ENCODE measurements at regions not wholly inside any gene's neighbourhood (a gene's known extent, or its start where the extent isn't known, plus 50 kb on each side); places are given as distances from the start of the nearest gene placed in this dataset.

GRCh38 chr13:105921711-105922110 lies 613.8 kb downstream of the EFNB2 start:
- TF ChIP-seq, protein P1, sequence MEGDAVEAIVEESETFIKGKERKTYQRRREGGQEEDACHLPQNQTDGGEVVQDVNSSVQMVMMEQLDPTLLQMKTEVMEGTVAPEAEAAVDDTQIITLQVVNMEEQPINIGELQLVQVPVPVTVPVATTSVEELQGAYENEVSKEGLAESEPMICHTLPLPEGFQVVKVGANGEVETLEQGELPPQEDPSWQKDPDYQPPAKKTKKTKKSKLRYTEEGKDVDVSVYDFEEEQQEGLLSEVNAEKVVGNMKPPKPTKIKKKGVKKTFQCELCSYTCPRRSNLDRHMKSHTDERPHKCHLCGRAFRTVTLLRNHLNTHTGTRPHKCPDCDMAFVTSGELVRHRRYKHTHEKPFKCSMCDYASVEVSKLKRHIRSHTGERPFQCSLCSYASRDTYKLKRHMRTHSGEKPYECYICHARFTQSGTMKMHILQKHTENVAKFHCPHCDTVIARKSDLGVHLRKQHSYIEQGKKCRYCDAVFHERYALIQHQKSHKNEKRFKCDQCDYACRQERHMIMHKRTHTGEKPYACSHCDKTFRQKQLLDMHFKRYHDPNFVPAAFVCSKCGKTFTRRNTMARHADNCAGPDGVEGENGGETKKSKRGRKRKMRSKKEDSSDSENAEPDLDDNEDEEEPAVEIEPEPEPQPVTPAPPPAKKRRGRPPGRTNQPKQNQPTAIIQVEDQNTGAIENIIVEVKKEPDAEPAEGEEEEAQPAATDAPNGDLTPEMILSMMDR (conservative IDR thresholded peaks at IDR 0.05; ENCODE audit: low read depth in 2 of 2) = no peak
- no peak for TF ChIP-seq EZH2 (IDR thresholded peaks at IDR 0.05; ENCODE audit: low read depth, unreplicated experiment)
- TF ChIP-seq NANOG (IDR thresholded peaks at IDR 0.05; ENCODE audit: borderline replicate concordance) = no peak
- TF ChIP-seq, protein P2, sequence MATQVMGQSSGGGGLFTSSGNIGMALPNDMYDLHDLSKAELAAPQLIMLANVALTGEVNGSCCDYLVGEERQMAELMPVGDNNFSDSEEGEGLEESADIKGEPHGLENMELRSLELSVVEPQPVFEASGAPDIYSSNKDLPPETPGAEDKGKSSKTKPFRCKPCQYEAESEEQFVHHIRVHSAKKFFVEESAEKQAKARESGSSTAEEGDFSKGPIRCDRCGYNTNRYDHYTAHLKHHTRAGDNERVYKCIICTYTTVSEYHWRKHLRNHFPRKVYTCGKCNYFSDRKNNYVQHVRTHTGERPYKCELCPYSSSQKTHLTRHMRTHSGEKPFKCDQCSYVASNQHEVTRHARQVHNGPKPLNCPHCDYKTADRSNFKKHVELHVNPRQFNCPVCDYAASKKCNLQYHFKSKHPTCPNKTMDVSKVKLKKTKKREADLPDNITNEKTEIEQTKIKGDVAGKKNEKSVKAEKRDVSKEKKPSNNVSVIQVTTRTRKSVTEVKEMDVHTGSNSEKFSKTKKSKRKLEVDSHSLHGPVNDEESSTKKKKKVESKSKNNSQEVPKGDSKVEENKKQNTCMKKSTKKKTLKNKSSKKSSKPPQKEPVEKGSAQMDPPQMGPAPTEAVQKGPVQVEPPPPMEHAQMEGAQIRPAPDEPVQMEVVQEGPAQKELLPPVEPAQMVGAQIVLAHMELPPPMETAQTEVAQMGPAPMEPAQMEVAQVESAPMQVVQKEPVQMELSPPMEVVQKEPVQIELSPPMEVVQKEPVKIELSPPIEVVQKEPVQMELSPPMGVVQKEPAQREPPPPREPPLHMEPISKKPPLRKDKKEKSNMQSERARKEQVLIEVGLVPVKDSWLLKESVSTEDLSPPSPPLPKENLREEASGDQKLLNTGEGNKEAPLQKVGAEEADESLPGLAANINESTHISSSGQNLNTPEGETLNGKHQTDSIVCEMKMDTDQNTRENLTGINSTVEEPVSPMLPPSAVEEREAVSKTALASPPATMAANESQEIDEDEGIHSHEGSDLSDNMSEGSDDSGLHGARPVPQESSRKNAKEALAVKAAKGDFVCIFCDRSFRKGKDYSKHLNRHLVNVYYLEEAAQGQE (IDR thresholded peaks at IDR 0.05; ENCODE audit: unreplicated experiment) = no peak
- TF ChIP-seq POLR2AphosphoS5 (IDR thresholded peaks at IDR 0.05; ENCODE audit: low read depth) = no peak
- no peak for TF ChIP-seq CREB1 (CRISPR knock-in tag; IDR thresholded peaks at IDR 0.05; ENCODE audit: low read depth)
- TF ChIP-seq ETS1 (IDR thresholded peaks at IDR 0.05) = no peak
- TF ChIP-seq JUNB (IDR thresholded peaks at IDR 0.05; ENCODE audit: unreplicated experiment) = no peak
- TF ChIP-seq ZNF114 (CRISPR knock-in tag; IDR thresholded peaks at IDR 0.05) = no peak
- TF ChIP-seq EZH2phosphoT487 (IDR thresholded peaks at IDR 0.05; ENCODE audit: unreplicated experiment) = no peak

All from GM23338 (cell line).